ENCODE measurements at regions not wholly inside any gene's neighbourhood (a gene's known extent, or its start where the extent isn't known, plus 50 kb on each side); places are given as distances from the start of the nearest gene placed in this dataset.

GRCh38 chr2:121093692-121094091, 191.3 kb downstream of the TFCP2L1 start:
- no peak overlapping the region for H2AFZ ChIP-seq (ENCODE audit: low read length)
- no peaks in the 10 kb centered on the region for H3K4me1 ChIP-seq (ENCODE audit: insufficient read depth, low read length)
- POLR2A ChIA-PET, result no interaction called here
- no peaks in the 10 kb centered on the region; the same call in 1 of the 2 replicates for H3K9me3 ChIP-seq (ENCODE audit: low read length)
- DNase-seq (ENCODE audit: low spot score), result no peak
- H3K4me2 ChIP-seq (ENCODE audit: low read depth, low read length), result no peak overlapping the region
- ATAC-seq, result no peak
- no peak overlapping the region for H3K27ac ChIP-seq (ENCODE audit: extremely low read length, insufficient read depth, low read length)
- H3K27me3 ChIP-seq (ENCODE audit: control insufficient read depth in 1 of 2, insufficient read depth in 2 of 2, low read length in 2 of 2), result peaks cover 11 to 50% of the 10 kb centered on the region in 2 experiments; a peak in 2 of 5 replicates
- no peak for FAIRE-seq
- H3K79me2 ChIP-seq (ENCODE audit: insufficient read depth, low read length), result no peaks in the 10 kb centered on the region
- intact Hi-C loops (cut with micrococcal nuclease; ENCODE audit: unreplicated experiment) (no loop called here), in situ Hi-C loops (cut with HindIII; ENCODE audit: extremely low pct_ligation_motif_present, low pct_unique_long_range_greater_than_20kb) (loop anchor here (10.0 kb wide), 2 partner anchors 231 to 261 kb away; no protein-coding TSS in a partner anchor)
- no TSS peak for BruUV-seq (replicated peaks)
- no peaks in the 10 kb centered on the region for H4K20me1 ChIP-seq (ENCODE audit: insufficient read depth, low read length)
- no peak overlapping the region for H3K4me3 ChIP-seq (replicated peaks in 1 of 3; ENCODE audit: insufficient read depth in 1 of 3, low read depth in 2 of 3, low read length in 3 of 3)
- CTCF ChIA-PET (ENCODE audit: low intra/inter-chr PET ratio, low total read pairs), result no interaction called here
- H3K36me3 ChIP-seq (replicated peaks in 1 of 2; ENCODE audit: control insufficient read depth in 1 of 2, insufficient read depth in 2 of 2, low read length in 2 of 2), result no peaks in the 10 kb centered on the region
- 2% methylated on average over 2 of the region's 2 CpGs for WGBS (ENCODE audit: low lambda C conversion rate)
- TF ChIP-seq ATF4 (CRISPR knock-in tag; IDR thresholded peaks at IDR 0.05) (no peak), PRDM4 (CRISPR knock-in tag; IDR thresholded peaks at IDR 0.05; ENCODE audit: borderline replicate concordance) (no peak), HMGXB4 (CRISPR knock-in tag; IDR thresholded peaks at IDR 0.05; ENCODE audit: borderline replicate concordance in 1 of 2, low read depth in 1 of 2) (no peak), FOSL1 (CRISPR knock-in tag; IDR thresholded peaks at IDR 0.05; ENCODE audit: borderline replicate concordance) (no peak), PHB2 (IDR thresholded peaks at IDR 0.05; ENCODE audit: partially characterized antibody) (no peak), ARHGAP35 (CRISPR knock-in tag; IDR thresholded peaks at IDR 0.05; ENCODE audit: borderline replicate concordance) (no peak), TARDBP (CRISPR knock-in tag; IDR thresholded peaks at IDR 0.05) (no peak), ZNF546 (CRISPR knock-in tag; conservative IDR thresholded peaks at IDR 0.05) (no peak), MTA3 (CRISPR knock-in tag; IDR thresholded peaks at IDR 0.05) (no peak)
- no peak overlapping the region for H3K9ac ChIP-seq (ENCODE audit: insufficient read depth, low read depth, low read length)

All from HepG2 (cell line).